ENCODE measurements at regions not wholly inside any gene's neighbourhood (a gene's known extent, or its start where the extent isn't known, plus 50 kb on each side); places are given as distances from the start of the nearest gene placed in this dataset.

DNA sequence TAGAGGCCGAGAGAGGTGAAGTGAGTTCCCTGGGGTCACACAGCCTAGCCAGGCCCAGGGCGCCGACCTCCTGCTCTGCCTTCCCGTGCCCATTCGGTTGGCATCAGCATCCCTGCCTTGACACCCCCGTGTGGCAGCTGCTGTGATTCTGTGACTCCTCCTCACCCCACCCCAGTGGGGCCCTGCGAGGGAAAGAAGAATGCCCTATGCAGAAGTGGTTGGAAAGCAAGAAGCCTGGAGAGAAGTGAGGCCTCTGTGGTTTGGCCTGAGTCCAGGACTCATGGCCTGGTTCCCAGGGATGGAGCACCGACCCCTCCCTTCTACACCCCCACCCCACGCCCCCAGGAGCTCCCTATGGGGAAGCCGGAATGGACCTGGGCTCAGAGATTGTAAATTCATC, 296.2 kb downstream of the SEC14L1 start:
- TF ChIP-seq, protein P1, sequence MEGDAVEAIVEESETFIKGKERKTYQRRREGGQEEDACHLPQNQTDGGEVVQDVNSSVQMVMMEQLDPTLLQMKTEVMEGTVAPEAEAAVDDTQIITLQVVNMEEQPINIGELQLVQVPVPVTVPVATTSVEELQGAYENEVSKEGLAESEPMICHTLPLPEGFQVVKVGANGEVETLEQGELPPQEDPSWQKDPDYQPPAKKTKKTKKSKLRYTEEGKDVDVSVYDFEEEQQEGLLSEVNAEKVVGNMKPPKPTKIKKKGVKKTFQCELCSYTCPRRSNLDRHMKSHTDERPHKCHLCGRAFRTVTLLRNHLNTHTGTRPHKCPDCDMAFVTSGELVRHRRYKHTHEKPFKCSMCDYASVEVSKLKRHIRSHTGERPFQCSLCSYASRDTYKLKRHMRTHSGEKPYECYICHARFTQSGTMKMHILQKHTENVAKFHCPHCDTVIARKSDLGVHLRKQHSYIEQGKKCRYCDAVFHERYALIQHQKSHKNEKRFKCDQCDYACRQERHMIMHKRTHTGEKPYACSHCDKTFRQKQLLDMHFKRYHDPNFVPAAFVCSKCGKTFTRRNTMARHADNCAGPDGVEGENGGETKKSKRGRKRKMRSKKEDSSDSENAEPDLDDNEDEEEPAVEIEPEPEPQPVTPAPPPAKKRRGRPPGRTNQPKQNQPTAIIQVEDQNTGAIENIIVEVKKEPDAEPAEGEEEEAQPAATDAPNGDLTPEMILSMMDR (conservative IDR thresholded peaks at IDR 0.05 in 1 of 2, IDR thresholded peaks at IDR 0.05 in 1 of 2; ENCODE audit: low read depth in 1 of 2, low read length in 2 of 2) = no peak
- no peak for TF ChIP-seq EZH2 (IDR thresholded peaks at IDR 0.05; ENCODE audit: low read length, missing control alignments)
